ENCODE measurements at regions not wholly inside any gene's neighbourhood (a gene's known extent, or its start where the extent isn't known, plus 50 kb on each side); places are given as distances from the start of the nearest gene placed in this dataset.
"Not testable (repeated sequence)": the region's sequence is repeated elsewhere in the genome, so short reads cannot be mapped to it uniquely, and the experiment has no call there.

DNA sequence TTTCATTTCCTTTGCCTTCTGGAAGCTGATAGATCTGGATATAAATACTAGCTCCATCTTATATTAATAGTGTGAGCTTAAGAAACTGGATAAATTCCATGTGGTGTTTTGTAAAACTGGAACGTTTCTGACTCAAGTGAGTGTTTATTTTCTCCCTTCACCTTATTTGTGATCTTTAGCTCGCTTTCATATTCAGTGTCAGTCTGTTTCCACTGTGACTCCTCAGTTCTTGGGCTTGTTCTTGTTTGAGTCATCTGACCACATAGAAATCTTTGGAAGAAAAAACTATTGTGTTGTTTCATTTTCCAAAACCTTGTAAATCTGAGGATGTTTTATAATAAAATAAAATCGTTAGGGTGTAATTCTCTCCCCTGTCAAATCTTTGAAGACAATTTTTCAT, 186.4 kb downstream of the POLR1F start:
- intact Hi-C loops (cut with micrococcal nuclease), result no loop called here
- Mint-ChIP-seq H3K4me1 (ENCODE audit: low read depth) (no peaks in the 10 kb centered on the region), H3K36me3 (ENCODE audit: low read depth) (no peaks in the 10 kb centered on the region), H3K9me3 (peaks cover 3% of the 10 kb centered on the region), H3K27me3 (no peaks in the 10 kb centered on the region), H3K4me3 (no peak overlapping the region), H3K27ac (no peak overlapping the region)
- DNase-seq (no peak), ATAC-seq (no peak)
- TF ChIP-seq, protein P1, sequence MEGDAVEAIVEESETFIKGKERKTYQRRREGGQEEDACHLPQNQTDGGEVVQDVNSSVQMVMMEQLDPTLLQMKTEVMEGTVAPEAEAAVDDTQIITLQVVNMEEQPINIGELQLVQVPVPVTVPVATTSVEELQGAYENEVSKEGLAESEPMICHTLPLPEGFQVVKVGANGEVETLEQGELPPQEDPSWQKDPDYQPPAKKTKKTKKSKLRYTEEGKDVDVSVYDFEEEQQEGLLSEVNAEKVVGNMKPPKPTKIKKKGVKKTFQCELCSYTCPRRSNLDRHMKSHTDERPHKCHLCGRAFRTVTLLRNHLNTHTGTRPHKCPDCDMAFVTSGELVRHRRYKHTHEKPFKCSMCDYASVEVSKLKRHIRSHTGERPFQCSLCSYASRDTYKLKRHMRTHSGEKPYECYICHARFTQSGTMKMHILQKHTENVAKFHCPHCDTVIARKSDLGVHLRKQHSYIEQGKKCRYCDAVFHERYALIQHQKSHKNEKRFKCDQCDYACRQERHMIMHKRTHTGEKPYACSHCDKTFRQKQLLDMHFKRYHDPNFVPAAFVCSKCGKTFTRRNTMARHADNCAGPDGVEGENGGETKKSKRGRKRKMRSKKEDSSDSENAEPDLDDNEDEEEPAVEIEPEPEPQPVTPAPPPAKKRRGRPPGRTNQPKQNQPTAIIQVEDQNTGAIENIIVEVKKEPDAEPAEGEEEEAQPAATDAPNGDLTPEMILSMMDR (IDR thresholded peaks at IDR 0.05), result no peak
- CTCF ChIA-PET, result no interaction called here
- POLR2A ChIA-PET, result no interaction called here

DNA sequence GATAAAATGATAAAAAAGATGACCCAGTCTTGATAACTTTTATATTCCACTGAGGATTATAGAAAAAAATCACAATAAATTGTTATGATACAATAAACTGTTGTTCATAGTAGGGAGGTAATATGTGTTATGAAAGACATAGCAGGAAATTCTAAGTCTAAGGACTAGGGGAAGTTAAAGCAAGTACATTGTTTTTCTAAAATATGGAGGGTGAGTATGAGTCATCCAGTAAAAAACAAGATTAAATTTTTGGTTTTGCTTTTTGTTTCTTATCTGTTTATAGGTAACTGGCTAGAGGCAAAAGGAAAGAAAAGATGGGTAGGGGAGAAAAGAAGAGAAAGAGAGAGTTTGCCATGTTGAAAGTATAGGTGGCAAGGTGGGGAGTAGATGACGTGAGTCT, 188.4 kb downstream of the POLR1F start:
- intact Hi-C loops (cut with micrococcal nuclease), result no loop called here
- no peaks in the 10 kb centered on the region for H3K36me3 Mint-ChIP-seq (ENCODE audit: low read depth)
- H3K27ac Mint-ChIP-seq, result no peak overlapping the region
- ChIA-PET POLR2A (no interaction called here), CTCF (no interaction called here)
- TF ChIP-seq, protein P1 (IDR thresholded peaks at IDR 0.05), result no peak
- H3K4me3 Mint-ChIP-seq, result no peak overlapping the region
- H3K9me3 Mint-ChIP-seq, result peaks cover 3% of the 10 kb centered on the region
- no peak for DNase-seq
- no peaks in the 10 kb centered on the region for H3K27me3 Mint-ChIP-seq
- no peaks in the 10 kb centered on the region for H3K4me1 Mint-ChIP-seq (ENCODE audit: low read depth)
- ATAC-seq, result no peak

DNA sequence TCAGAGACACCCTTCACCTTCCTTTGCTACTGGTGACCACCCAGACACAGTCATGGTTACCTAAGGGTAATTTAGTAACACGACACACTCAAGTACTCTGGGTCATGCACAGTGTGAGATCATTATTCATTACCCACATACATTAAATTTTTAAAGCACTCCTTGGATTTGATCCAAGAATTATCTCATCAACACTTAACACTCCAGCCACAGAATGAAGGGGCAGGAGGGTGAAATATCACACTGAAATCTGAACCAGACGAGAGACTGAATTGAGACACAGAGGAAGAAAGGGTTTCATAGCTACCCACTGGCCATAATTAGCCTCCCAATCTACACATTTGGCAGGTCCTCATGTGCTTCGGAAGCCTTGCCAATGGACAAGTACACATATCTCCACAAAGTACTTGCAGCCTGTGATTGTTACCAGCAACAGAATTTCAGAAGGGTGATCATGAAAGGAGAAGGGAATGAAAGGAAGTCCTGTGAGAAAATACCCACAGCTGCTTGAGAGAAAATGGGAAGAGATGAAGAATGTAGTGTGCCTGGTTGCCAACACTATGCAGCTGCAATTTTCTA, 189.3 kb downstream of the POLR1F start:
- Mint-ChIP-seq H3K4me3 (no peak overlapping the region), H3K27ac (no peak overlapping the region), H3K27me3 (no peaks in the 10 kb centered on the region), H3K36me3 (ENCODE audit: low read depth) (no peaks in the 10 kb centered on the region), H3K9me3 (peaks cover 3% of the 10 kb centered on the region), H3K4me1 (ENCODE audit: low read depth) (no peaks in the 10 kb centered on the region)
- TF ChIP-seq, protein P1 (IDR thresholded peaks at IDR 0.05), result no peak
- POLR2A ChIA-PET, result no interaction called here
- no peak for ATAC-seq
- CTCF ChIA-PET, result no interaction called here
- DNase-seq, result no peak
- intact Hi-C loops (cut with micrococcal nuclease), result no loop called here

DNA sequence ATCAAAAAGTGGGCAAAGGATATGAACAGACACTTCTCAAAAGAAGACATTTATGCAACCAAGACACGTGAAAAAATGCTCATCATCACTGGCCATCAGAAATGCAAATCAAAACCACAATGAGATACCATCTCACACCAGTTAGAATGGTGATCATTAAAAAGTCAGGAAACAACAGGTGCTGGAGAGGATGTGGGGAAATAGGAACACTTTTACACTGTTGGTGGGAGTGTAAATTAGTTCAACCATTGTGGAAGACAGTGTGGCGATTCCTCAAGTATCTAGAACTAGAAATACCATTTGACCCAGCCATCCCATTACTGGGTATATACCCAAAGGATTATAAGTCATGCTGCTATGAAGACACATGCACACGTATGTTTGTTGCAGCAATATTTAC, 191.3 kb downstream of the POLR1F start:
- ATAC-seq; intact Hi-C loops (cut with micrococcal nuclease); H3K4me3 Mint-ChIP-seq; H3K27me3 Mint-ChIP-seq; POLR2A ChIA-PET; CTCF ChIA-PET; H3K27ac Mint-ChIP-seq; H3K36me3 Mint-ChIP-seq (ENCODE audit: low read depth); DNase-seq; H3K9me3 Mint-ChIP-seq; H3K4me1 Mint-ChIP-seq (ENCODE audit: low read depth): not testable (repeated sequence)

DNA sequence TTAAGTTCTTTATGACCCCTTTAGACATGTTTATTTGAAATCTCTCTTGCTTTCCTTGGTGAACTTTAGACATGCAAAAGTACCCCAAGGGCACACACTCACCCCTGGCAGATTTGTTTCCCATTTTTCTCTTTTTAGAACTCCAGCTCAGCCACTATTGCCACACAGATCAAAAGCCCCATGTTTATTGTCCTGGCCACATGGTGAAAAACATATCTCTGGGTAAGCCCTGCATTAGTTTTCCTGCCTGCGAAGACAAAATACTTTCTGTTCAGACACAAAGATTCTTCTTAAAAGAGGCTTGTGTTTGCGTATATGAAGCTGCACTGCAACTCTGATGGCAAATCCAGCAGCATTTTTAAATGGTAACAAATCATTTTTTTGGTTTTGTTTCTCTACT, 200.0 kb downstream of the POLR1F start:
- POLR2A ChIA-PET, result no interaction called here
- Mint-ChIP-seq H3K36me3 (ENCODE audit: low read depth) (no peaks in the 10 kb centered on the region), H3K4me3 (no peak overlapping the region), H3K27ac (no peak overlapping the region), H3K9me3 (peaks cover 4% of the 10 kb centered on the region), H3K27me3 (no peaks in the 10 kb centered on the region), H3K4me1 (ENCODE audit: low read depth) (no peaks in the 10 kb centered on the region)
- intact Hi-C loops (cut with micrococcal nuclease), result no loop called here
- CTCF ChIA-PET, result no interaction called here
- TF ChIP-seq, protein P1 (IDR thresholded peaks at IDR 0.05), result no peak
- ATAC-seq (no peak), DNase-seq (no peak)

DNA sequence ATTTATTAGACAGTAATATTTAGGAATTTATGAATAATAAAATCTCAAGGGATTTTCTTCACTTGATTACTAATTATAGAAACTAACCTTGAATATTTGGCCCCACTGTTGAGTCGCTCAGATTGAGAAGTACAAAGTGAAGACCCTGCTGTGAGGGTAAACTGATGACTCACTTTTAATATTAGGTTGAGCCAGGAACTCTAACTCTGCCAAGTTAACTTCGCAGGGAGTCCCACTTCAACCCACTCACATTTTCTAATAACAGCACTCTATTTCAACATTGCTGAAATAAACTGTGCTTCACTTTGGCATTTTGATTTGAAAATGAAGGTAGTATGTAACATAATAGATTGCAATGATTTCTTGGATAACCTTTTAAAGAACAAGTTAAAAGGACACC, 200.7 kb downstream of the POLR1F start:
- Mint-ChIP-seq H3K4me1 (ENCODE audit: low read depth) (no peaks in the 10 kb centered on the region), H3K27ac (no peak overlapping the region), H3K4me3 (no peak overlapping the region), H3K27me3 (no peaks in the 10 kb centered on the region), H3K36me3 (ENCODE audit: low read depth) (no peaks in the 10 kb centered on the region), H3K9me3 (peaks cover 4% of the 10 kb centered on the region)
- ATAC-seq (no peak), DNase-seq (no peak)
- TF ChIP-seq, protein P1 (IDR thresholded peaks at IDR 0.05), result no peak
- CTCF ChIA-PET, result no interaction called here
- intact Hi-C loops (cut with micrococcal nuclease), result no loop called here
- POLR2A ChIA-PET, result no interaction called here
